ENCODE measurements at regions not wholly inside any gene's neighbourhood (a gene's known extent, or its start where the extent isn't known, plus 50 kb on each side); places are given as distances from the start of the nearest gene placed in this dataset.

GRCh38 chr11:119888119-119888518 is 159.1 kb upstream of the NECTIN1 start:
- no peaks in the 10 kb centered on the region for H3K27me3 ChIP-seq (ENCODE audit: control insufficient read depth, insufficient read depth, low read length)
- no peaks in the 10 kb centered on the region for H3K9me3 ChIP-seq (ENCODE audit: control insufficient read depth, insufficient read depth, low read length)
- H3K36me3 ChIP-seq (ENCODE audit: control insufficient read depth, insufficient read depth, low read length), result no peaks in the 10 kb centered on the region
- WGBS (ENCODE audit: insufficient coverage, insufficient read length), result no CpG with 5 or more reads among the region's 5 CpGs
- H3K4me1 ChIP-seq (ENCODE audit: control insufficient read depth, insufficient read depth, low read length), result no peaks in the 10 kb centered on the region
- no peak overlapping the region for H3K27ac ChIP-seq (ENCODE audit: low read length)
- H3K4me3 ChIP-seq (ENCODE audit: low read length), result no peak overlapping the region
- DNase-seq (ENCODE audit: low read depth, low spot score), result no peak

GRCh38 chr11:119886667-119887230 is 157.7 kb upstream of the NECTIN1 start:
- Histone ChIP-seq H3K36me3 (ENCODE audit: control insufficient read depth, insufficient read depth, low read length) (no peaks in the 10 kb centered on the region), H3K4me3 (ENCODE audit: low read length) (no peak overlapping the region), H3K9me3 (ENCODE audit: control insufficient read depth, insufficient read depth, low read length) (no peaks in the 10 kb centered on the region), H3K27me3 (ENCODE audit: control insufficient read depth, insufficient read depth, low read length) (no peaks in the 10 kb centered on the region), H3K27ac (ENCODE audit: low read length) (no peak overlapping the region), H3K4me1 (ENCODE audit: control insufficient read depth, insufficient read depth, low read length) (no peaks in the 10 kb centered on the region)
- no peak for DNase-seq (ENCODE audit: low read depth, low spot score)
- WGBS (ENCODE audit: insufficient coverage, insufficient read length), result no CpG with 5 or more reads among the region's 11 CpGs

- H3K36me3 ChIP-seq (ENCODE audit: control insufficient read depth, insufficient read depth, low read length), result no peaks in the 10 kb centered on the region
- H3K4me1 ChIP-seq (ENCODE audit: control insufficient read depth, insufficient read depth, low read length), result no peaks in the 10 kb centered on the region
- WGBS (ENCODE audit: insufficient coverage, insufficient read length), result no CpG with 5 or more reads among the region's 5 CpGs
- H3K27me3 ChIP-seq (ENCODE audit: control insufficient read depth, insufficient read depth, low read length), result no peaks in the 10 kb centered on the region
- H3K27ac ChIP-seq (ENCODE audit: low read length), result no peak overlapping the region
- no peak overlapping the region for H3K4me3 ChIP-seq (ENCODE audit: low read length)
- DNase-seq (ENCODE audit: low read depth, low spot score), result no peak
- H3K9me3 ChIP-seq (ENCODE audit: control insufficient read depth, insufficient read depth, low read length), result no peaks in the 10 kb centered on the region
Observed at GRCh38 chr11:119885861-119886567, 157.0 kb upstream of the NECTIN1 start.

GRCh38 chr11:119885067-119885466 is 156.1 kb upstream of the NECTIN1 start:
- DNase-seq (ENCODE audit: low read depth, low spot score), result no peak
- H3K27me3 ChIP-seq (ENCODE audit: control insufficient read depth, insufficient read depth, low read length), result no peaks in the 10 kb centered on the region
- no CpG with 5 or more reads among the region's 5 CpGs for WGBS (ENCODE audit: insufficient coverage, insufficient read length)
- no peak overlapping the region for H3K27ac ChIP-seq (ENCODE audit: low read length)
- H3K4me3 ChIP-seq (ENCODE audit: low read length), result no peak overlapping the region
- H3K9me3 ChIP-seq (ENCODE audit: control insufficient read depth, insufficient read depth, low read length), result no peaks in the 10 kb centered on the region
- H3K4me1 ChIP-seq (ENCODE audit: control insufficient read depth, insufficient read depth, low read length), result no peaks in the 10 kb centered on the region
- no peaks in the 10 kb centered on the region for H3K36me3 ChIP-seq (ENCODE audit: control insufficient read depth, insufficient read depth, low read length)

- Histone ChIP-seq H3K36me3 (ENCODE audit: control insufficient read depth, insufficient read depth, low read length) (no peaks in the 10 kb centered on the region), H3K9me3 (ENCODE audit: control insufficient read depth, insufficient read depth, low read length) (no peaks in the 10 kb centered on the region), H3K4me3 (ENCODE audit: low read length) (no peak overlapping the region), H3K4me1 (ENCODE audit: control insufficient read depth, insufficient read depth, low read length) (no peaks in the 10 kb centered on the region), H3K27me3 (ENCODE audit: control insufficient read depth, insufficient read depth, low read length) (no peaks in the 10 kb centered on the region), H3K27ac (ENCODE audit: low read length) (no peak overlapping the region)
- WGBS (ENCODE audit: insufficient coverage, insufficient read length), result no CpG with 5 or more reads among the region's 4 CpGs
- DNase-seq (ENCODE audit: low read depth, low spot score), result no peak
Observed at GRCh38 chr11:119882316-119882715, 153.3 kb upstream of the NECTIN1 start.

GRCh38 chr11:119880873-119881272 is 151.9 kb upstream of the NECTIN1 start:
- Histone ChIP-seq H3K27me3 (ENCODE audit: control insufficient read depth, insufficient read depth, low read length) (no peaks in the 10 kb centered on the region), H3K9me3 (ENCODE audit: control insufficient read depth, insufficient read depth, low read length) (no peaks in the 10 kb centered on the region), H3K36me3 (ENCODE audit: control insufficient read depth, insufficient read depth, low read length) (no peaks in the 10 kb centered on the region), H3K27ac (ENCODE audit: low read length) (no peak overlapping the region), H3K4me3 (ENCODE audit: low read length) (no peak overlapping the region), H3K4me1 (ENCODE audit: control insufficient read depth, insufficient read depth, low read length) (no peaks in the 10 kb centered on the region; the same call in 1 of the 2 replicates)
- no CpG with 5 or more reads among the region's 7 CpGs for WGBS (ENCODE audit: insufficient coverage, insufficient read length)
- no peak for DNase-seq (ENCODE audit: low read depth, low spot score)

GRCh38 chr11:119880143-119880542 is 151.1 kb upstream of the NECTIN1 start:
- H3K9me3 ChIP-seq (ENCODE audit: control insufficient read depth, insufficient read depth, low read length), result no peaks in the 10 kb centered on the region
- H3K36me3 ChIP-seq (ENCODE audit: control insufficient read depth, insufficient read depth, low read length), result no peaks in the 10 kb centered on the region
- no CpG with 5 or more reads among the region's 4 CpGs for WGBS (ENCODE audit: insufficient coverage, insufficient read length)
- no peak for DNase-seq (ENCODE audit: low read depth, low spot score)
- H3K27ac ChIP-seq (ENCODE audit: low read length), result no peak overlapping the region
- no peaks in the 10 kb centered on the region; the same call in 1 of the 2 replicates for H3K4me1 ChIP-seq (ENCODE audit: control insufficient read depth, insufficient read depth, low read length)
- no peak overlapping the region for H3K4me3 ChIP-seq (ENCODE audit: low read length)
- H3K27me3 ChIP-seq (ENCODE audit: control insufficient read depth, insufficient read depth, low read length), result no peaks in the 10 kb centered on the region

- no peaks in the 10 kb centered on the region; the same call in 1 of the 2 replicates for H3K4me1 ChIP-seq (ENCODE audit: control insufficient read depth, insufficient read depth, low read length)
- no peak overlapping the region for H3K4me3 ChIP-seq (ENCODE audit: low read length)
- no CpG with 5 or more reads among the region's 6 CpGs for WGBS (ENCODE audit: insufficient coverage, insufficient read length)
- no peaks in the 10 kb centered on the region for H3K36me3 ChIP-seq (ENCODE audit: control insufficient read depth, insufficient read depth, low read length)
- no peaks in the 10 kb centered on the region for H3K9me3 ChIP-seq (ENCODE audit: control insufficient read depth, insufficient read depth, low read length)
- no peak for DNase-seq (ENCODE audit: low read depth, low spot score)
- H3K27me3 ChIP-seq (ENCODE audit: control insufficient read depth, insufficient read depth, low read length), result no peaks in the 10 kb centered on the region
- no peak overlapping the region for H3K27ac ChIP-seq (ENCODE audit: low read length)
Observed at GRCh38 chr11:119878990-119879389, 150.0 kb upstream of the NECTIN1 start.

GRCh38 chr11:119876841-119877240 is 147.8 kb upstream of the NECTIN1 start:
- Histone ChIP-seq H3K4me3 (ENCODE audit: low read length) (no peak overlapping the region), H3K9me3 (ENCODE audit: control insufficient read depth, insufficient read depth, low read length) (no peaks in the 10 kb centered on the region), H3K27me3 (ENCODE audit: control insufficient read depth, insufficient read depth, low read length) (no peaks in the 10 kb centered on the region), H3K27ac (ENCODE audit: low read length) (no peak overlapping the region), H3K36me3 (ENCODE audit: control insufficient read depth, insufficient read depth, low read length) (no peaks in the 10 kb centered on the region), H3K4me1 (ENCODE audit: control insufficient read depth, insufficient read depth, low read length) (no peaks in the 10 kb centered on the region; the same call in 1 of the 2 replicates)
- no peak for DNase-seq (ENCODE audit: low read depth, low spot score)
- no CpG with 5 or more reads among the region's 12 CpGs for WGBS (ENCODE audit: insufficient coverage, insufficient read length)

- H3K27me3 ChIP-seq (ENCODE audit: control insufficient read depth, insufficient read depth, low read length), result no peaks in the 10 kb centered on the region
- no peaks in the 10 kb centered on the region for H3K36me3 ChIP-seq (ENCODE audit: control insufficient read depth, insufficient read depth, low read length)
- no CpG with 5 or more reads among the region's 7 CpGs for WGBS (ENCODE audit: insufficient coverage, insufficient read length)
- no peak overlapping the region for H3K27ac ChIP-seq (ENCODE audit: low read length)
- DNase-seq (ENCODE audit: low read depth, low spot score), result no peak
- no peaks in the 10 kb centered on the region; the same call in 1 of the 2 replicates for H3K4me1 ChIP-seq (ENCODE audit: control insufficient read depth, insufficient read depth, low read length)
- H3K9me3 ChIP-seq (ENCODE audit: control insufficient read depth, insufficient read depth, low read length), result no peaks in the 10 kb centered on the region
- H3K4me3 ChIP-seq (ENCODE audit: low read length), result no peak overlapping the region
Observed at GRCh38 chr11:119875841-119876600, 147.0 kb upstream of the NECTIN1 start.

All from iPS DF 6.9 (cell line).